OCI-LY1 (cell line): ENCODE measurements at regions not wholly inside any gene's neighbourhood (a gene's known extent, or its start where the extent isn't known, plus 50 kb on each side); places are given as distances from the start of the nearest gene placed in this dataset.

Source experiments
- CTCF ChIP-seq: fragments of 200-600 bp; sonication (generic), shearing (Covaris generic); IDR thresholded peaks from 2 replicates; pipeline ENCODE4 v1.5.1; 2017; ENCODE audit warnings: mild to moderate bottlenecking, antibody characterized with exemption, low read length, moderate library complexity, mixed read lengths
- EZH2 ChIP-seq: fragments of 200-600 bp; sonication (generic), shearing (Covaris generic); IDR thresholded peaks from 2 replicates; pipeline ENCODE4 v1.8.0; 2017; ENCODE audit warnings: borderline replicate concordance, mixed run types, mild to moderate bottlenecking, antibody characterized with exemption, low read length, moderate library complexity, mixed read lengths

- TF ChIP-seq CTCF (no peak), EZH2 (no peak)
These were observed 76.2 kb upstream of the ICA1 start for GRCh38 chr7:8338206-8338605.
